ENCODE measurements at regions not wholly inside any gene's neighbourhood (a gene's known extent, or its start where the extent isn't known, plus 50 kb on each side); places are given as distances from the start of the nearest gene placed in this dataset.

DNA sequence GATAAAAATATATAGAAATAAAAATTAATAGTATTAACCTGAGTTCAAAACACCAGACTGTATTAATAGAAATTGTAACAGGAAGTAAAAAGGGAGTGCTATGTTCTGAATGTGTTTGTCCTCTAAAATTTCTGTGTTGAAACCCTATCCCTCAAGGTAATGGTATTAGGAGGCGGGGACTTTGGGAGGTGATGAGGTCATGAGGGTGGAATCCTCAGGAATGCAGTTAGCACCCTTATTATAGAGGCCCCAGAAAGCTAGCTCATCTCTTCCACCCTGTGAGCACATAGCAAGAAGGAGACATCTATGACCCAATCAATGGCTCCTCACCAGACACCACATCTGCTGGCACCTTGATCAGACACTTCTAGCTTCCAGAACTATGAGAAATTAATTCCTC lies 124.5 kb downstream of the CMPK2 start:
- TF ChIP-seq, protein P1, sequence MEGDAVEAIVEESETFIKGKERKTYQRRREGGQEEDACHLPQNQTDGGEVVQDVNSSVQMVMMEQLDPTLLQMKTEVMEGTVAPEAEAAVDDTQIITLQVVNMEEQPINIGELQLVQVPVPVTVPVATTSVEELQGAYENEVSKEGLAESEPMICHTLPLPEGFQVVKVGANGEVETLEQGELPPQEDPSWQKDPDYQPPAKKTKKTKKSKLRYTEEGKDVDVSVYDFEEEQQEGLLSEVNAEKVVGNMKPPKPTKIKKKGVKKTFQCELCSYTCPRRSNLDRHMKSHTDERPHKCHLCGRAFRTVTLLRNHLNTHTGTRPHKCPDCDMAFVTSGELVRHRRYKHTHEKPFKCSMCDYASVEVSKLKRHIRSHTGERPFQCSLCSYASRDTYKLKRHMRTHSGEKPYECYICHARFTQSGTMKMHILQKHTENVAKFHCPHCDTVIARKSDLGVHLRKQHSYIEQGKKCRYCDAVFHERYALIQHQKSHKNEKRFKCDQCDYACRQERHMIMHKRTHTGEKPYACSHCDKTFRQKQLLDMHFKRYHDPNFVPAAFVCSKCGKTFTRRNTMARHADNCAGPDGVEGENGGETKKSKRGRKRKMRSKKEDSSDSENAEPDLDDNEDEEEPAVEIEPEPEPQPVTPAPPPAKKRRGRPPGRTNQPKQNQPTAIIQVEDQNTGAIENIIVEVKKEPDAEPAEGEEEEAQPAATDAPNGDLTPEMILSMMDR (IDR thresholded peaks at IDR 0.05): no peak
- Mint-ChIP-seq H3K4me3 (ENCODE audit: unreplicated experiment) (no peak overlapping the region), H3K9me3 (ENCODE audit: unreplicated experiment) (peaks cover 7% of the 10 kb centered on the region), H3K27me3 (ENCODE audit: unreplicated experiment) (peaks cover 2% of the 10 kb centered on the region), H3K4me1 (ENCODE audit: unreplicated experiment) (no peaks in the 10 kb centered on the region), H3K27ac (ENCODE audit: unreplicated experiment) (no peak overlapping the region), H3K36me3 (ENCODE audit: unreplicated experiment) (no peaks in the 10 kb centered on the region)
- no peak for DNase-seq (ENCODE audit: extremely low spot score, unreplicated experiment)

DNA sequence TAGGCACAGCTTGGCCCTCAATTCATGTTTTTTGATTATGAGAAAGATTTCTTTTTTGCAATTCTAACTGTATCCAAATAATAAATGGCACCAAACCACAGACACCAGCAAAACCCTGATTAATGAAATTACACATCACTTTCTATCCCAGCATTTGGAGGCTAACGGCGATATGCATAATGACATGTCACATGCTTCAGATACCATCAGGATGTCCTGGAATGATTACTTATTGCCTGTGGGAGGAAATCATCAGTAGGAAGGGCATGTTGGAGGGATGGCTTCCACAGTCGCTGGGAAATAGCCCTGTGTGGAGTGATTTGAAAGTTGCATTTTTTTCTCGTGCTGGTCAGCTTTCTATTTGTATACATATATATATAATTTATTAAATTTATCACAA lies 121.7 kb downstream of the CMPK2 start:
- Mint-ChIP-seq H3K4me3 (ENCODE audit: unreplicated experiment) (no peak overlapping the region), H3K36me3 (ENCODE audit: unreplicated experiment) (no peaks in the 10 kb centered on the region), H3K4me1 (ENCODE audit: unreplicated experiment) (no peaks in the 10 kb centered on the region), H3K27me3 (ENCODE audit: unreplicated experiment) (peaks cover 2% of the 10 kb centered on the region), H3K9me3 (ENCODE audit: unreplicated experiment) (peaks cover 7% of the 10 kb centered on the region), H3K27ac (ENCODE audit: unreplicated experiment) (no peak overlapping the region)
- no peak for DNase-seq (ENCODE audit: extremely low spot score, unreplicated experiment)
- TF ChIP-seq, protein P1 (IDR thresholded peaks at IDR 0.05): no peak

DNA sequence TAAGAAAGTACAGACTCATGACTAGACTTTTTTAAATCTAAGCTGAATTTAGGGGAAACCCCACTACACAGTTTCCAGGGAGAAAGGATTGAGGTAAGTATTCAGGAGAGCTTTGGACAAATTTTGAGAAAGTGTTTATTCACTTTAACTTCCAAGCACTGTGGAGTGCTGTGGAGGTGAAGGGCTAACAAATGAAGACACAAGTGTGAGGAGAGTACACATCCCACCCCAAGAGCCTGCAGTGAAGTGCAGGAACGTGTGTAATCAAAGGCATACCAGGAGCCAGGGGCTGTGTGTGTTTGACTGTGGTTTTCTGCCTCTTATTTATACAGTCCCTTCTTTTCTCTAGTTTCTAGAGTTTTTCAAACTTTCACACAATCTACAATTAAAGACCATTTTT lies 118.3 kb downstream of the CMPK2 start:
- H3K27ac Mint-ChIP-seq (ENCODE audit: unreplicated experiment): no peak overlapping the region
- peaks cover 7% of the 10 kb centered on the region for H3K9me3 Mint-ChIP-seq (ENCODE audit: unreplicated experiment)
- peaks cover 2% of the 10 kb centered on the region for H3K27me3 Mint-ChIP-seq (ENCODE audit: unreplicated experiment)

DNA sequence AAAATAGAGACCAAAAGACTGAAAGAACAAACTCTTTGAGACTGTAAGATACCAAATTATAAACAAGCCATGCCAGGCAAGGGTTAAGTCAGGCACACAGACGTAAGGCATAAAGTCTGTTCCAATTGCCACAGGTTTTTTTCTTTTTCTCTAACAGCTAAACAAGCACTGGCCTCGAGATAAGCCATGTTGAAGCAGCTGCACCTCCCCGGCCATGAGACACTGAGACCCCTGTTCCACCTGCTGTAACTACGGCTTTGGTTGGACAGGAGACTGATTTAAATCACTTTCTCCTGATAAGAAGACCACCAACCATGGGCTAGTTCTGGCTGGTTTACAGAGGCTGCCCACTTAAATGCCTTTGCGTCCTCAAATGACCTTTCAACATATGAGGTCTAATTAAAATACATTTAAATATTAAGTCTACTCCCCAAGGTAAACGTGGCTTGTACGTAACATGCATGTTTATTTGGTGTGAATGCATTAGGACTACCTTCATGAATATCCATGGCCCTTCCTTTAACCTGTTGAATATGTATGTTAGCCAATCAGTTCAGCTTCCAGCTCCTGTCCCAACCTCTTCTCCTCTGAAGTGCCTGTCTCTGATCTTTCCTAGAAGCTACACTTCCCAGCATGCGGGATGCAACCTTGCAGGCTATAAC lies 117.2 kb downstream of the CMPK2 start:
- H3K27ac Mint-ChIP-seq (ENCODE audit: unreplicated experiment): no peak overlapping the region
- no peak for DNase-seq (ENCODE audit: extremely low spot score, unreplicated experiment)
- no peak overlapping the region for H3K4me3 Mint-ChIP-seq (ENCODE audit: unreplicated experiment)
- H3K36me3 Mint-ChIP-seq (ENCODE audit: unreplicated experiment): no peaks in the 10 kb centered on the region
- no peaks in the 10 kb centered on the region for H3K4me1 Mint-ChIP-seq (ENCODE audit: unreplicated experiment)
- peaks cover 7% of the 10 kb centered on the region for H3K9me3 Mint-ChIP-seq (ENCODE audit: unreplicated experiment)
- peaks cover 2% of the 10 kb centered on the region for H3K27me3 Mint-ChIP-seq (ENCODE audit: unreplicated experiment)
- TF ChIP-seq, protein P1 (IDR thresholded peaks at IDR 0.05): no peak

More for the DNA sequence above, 118.3 kb downstream of the CMPK2 start:
- H3K4me1 Mint-ChIP-seq (ENCODE audit: unreplicated experiment): no peaks in the 10 kb centered on the region
- H3K36me3 Mint-ChIP-seq (ENCODE audit: unreplicated experiment): no peaks in the 10 kb centered on the region
- H3K4me3 Mint-ChIP-seq (ENCODE audit: unreplicated experiment): no peak overlapping the region
- DNase-seq (ENCODE audit: extremely low spot score, unreplicated experiment): no peak
- TF ChIP-seq, protein P1 (IDR thresholded peaks at IDR 0.05): no peak

DNA sequence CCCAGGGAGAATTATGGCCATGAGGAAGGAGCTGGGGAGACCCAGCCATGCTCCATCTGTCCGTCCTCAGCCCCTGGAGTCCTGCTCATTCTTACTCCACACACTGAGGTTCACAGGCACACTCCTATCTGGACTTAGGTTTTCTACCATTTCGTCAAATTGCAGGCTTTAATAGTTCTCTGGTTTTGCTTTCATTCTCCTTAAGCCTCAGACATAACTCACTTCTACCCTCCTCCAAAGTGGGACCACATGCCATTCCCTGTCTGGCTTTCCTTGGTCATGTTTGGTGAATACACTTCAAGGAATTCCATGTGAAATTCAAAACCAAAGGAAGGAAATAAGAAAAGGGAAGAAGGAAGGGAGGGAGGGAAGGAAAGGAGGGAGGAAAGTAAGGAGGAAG lies 115.7 kb downstream of the CMPK2 start:
- TF ChIP-seq, protein P1 (IDR thresholded peaks at IDR 0.05): no peak
- DNase-seq (ENCODE audit: extremely low spot score, unreplicated experiment): no peak
- H3K27ac Mint-ChIP-seq (ENCODE audit: unreplicated experiment): no peak overlapping the region
- H3K9me3 Mint-ChIP-seq (ENCODE audit: unreplicated experiment): peaks cover 7% of the 10 kb centered on the region
- no peaks in the 10 kb centered on the region for H3K36me3 Mint-ChIP-seq (ENCODE audit: unreplicated experiment)
- H3K4me1 Mint-ChIP-seq (ENCODE audit: unreplicated experiment): no peaks in the 10 kb centered on the region
- H3K4me3 Mint-ChIP-seq (ENCODE audit: unreplicated experiment): no peak overlapping the region
- H3K27me3 Mint-ChIP-seq (ENCODE audit: unreplicated experiment): no peaks in the 10 kb centered on the region

Data from osteocyte (in vitro differentiated cells).